ENCODE measurements at regions not wholly inside any gene's neighbourhood (a gene's known extent, or its start where the extent isn't known, plus 50 kb on each side); places are given as distances from the start of the nearest gene placed in this dataset.

DNA sequence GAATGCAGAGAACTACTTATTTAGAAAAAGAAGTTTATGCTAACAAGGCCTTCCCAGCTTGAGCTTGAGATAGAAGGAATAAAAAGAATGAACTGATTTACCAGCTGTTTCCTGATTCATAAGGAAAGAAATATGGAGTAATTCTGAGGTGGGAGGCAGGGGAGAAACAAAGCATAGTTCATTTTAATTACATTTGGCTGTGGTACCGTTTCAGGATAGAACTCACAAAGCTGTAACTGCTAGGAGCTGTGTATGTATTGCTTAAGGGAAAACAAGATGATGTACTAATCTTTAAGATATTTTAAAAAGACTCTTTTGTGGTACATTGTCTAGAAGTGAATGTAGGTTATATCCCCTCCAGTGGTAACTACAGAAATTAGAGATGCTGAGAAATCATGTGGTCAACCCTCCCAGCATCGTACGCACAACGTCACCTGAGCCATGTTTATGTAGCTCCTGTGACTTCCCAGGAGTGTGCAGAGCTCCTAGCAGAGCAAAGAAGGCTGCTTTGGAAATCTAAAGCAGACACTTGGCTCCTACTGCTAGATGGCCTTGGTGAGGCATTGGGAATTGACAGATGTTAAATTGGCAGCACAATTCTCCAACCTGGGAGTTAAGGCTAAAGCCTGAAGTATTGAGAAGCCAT, 208.3 kb upstream of the VLDLR start:
- FAIRE-seq (no peak), DNase-seq (ENCODE audit: extremely low read depth in 1 of 4, low spot score in 3 of 4) (no peak), ATAC-seq (no peak)
- Histone ChIP-seq H3K9me3 (replicated peaks; ENCODE audit: control insufficient read depth, insufficient read depth, low read depth, low read length) (no peaks in the 10 kb centered on the region), H3K4me1 (replicated peaks in 1 of 2; ENCODE audit: control insufficient read depth in 2 of 2, insufficient read depth in 2 of 2, low read length in 2 of 2) (no peaks in the 10 kb centered on the region), H3K79me2 (ENCODE audit: control insufficient read depth, insufficient read depth, low read length) (no peaks in the 10 kb centered on the region), H2AFZ (ENCODE audit: low read depth, low read length) (no peak overlapping the region), H4K20me1 (replicated peaks; ENCODE audit: control insufficient read depth, insufficient read depth, low read length) (no peaks in the 10 kb centered on the region), H3K27ac (ENCODE audit: extremely low read depth, low read depth, low read length) (no peak overlapping the region), H3K9me1 (ENCODE audit: control insufficient read depth, insufficient read depth, low read length) (no peaks in the 10 kb centered on the region), H3K4me2 (ENCODE audit: insufficient read depth, low read length) (no peak overlapping the region), H3K9ac (ENCODE audit: insufficient read depth in 1 of 2, low read depth in 2 of 2, low read length in 2 of 2) (no peak overlapping the region), H3K4me3 (no peak overlapping the region), H3K27me3 (ENCODE audit: control insufficient read depth in 2 of 2, insufficient read depth in 2 of 2, low read length in 2 of 2) (no peaks in the 10 kb centered on the region), H3K36me3 (ENCODE audit: control insufficient read depth, insufficient read depth, low read length) (no peaks in the 10 kb centered on the region)
- WGBS (ENCODE audit: insufficient coverage, low coverage, missing lambda C conversion rate): 2% methylated on average over 4 of the region's 4 CpGs
- intact Hi-C loops (cut with micrococcal nuclease): no loop called here
- in situ Hi-C loops (cut with MboI): no loop called here
- BruUV-seq (replicated peaks): no TSS peak
- ChIA-PET POLR2A (no interaction called here), CTCF (ENCODE audit: low intra/inter-chr PET ratio) (no interaction called here)
- TF ChIP-seq BCL6 (CRISPR knock-in tag; IDR thresholded peaks at IDR 0.05) (no peak), HLTF (IDR thresholded peaks at IDR 0.05) (no peak)
- TF ChIP-seq, protein P1, sequence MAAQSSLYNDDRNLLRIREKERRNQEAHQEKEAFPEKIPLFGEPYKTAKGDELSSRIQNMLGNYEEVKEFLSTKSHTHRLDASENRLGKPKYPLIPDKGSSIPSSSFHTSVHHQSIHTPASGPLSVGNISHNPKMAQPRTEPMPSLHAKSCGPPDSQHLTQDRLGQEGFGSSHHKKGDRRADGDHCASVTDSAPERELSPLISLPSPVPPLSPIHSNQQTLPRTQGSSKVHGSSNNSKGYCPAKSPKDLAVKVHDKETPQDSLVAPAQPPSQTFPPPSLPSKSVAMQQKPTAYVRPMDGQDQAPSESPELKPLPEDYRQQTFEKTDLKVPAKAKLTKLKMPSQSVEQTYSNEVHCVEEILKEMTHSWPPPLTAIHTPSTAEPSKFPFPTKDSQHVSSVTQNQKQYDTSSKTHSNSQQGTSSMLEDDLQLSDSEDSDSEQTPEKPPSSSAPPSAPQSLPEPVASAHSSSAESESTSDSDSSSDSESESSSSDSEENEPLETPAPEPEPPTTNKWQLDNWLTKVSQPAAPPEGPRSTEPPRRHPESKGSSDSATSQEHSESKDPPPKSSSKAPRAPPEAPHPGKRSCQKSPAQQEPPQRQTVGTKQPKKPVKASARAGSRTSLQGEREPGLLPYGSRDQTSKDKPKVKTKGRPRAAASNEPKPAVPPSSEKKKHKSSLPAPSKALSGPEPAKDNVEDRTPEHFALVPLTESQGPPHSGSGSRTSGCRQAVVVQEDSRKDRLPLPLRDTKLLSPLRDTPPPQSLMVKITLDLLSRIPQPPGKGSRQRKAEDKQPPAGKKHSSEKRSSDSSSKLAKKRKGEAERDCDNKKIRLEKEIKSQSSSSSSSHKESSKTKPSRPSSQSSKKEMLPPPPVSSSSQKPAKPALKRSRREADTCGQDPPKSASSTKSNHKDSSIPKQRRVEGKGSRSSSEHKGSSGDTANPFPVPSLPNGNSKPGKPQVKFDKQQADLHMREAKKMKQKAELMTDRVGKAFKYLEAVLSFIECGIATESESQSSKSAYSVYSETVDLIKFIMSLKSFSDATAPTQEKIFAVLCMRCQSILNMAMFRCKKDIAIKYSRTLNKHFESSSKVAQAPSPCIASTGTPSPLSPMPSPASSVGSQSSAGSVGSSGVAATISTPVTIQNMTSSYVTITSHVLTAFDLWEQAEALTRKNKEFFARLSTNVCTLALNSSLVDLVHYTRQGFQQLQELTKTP (IDR thresholded peaks at IDR 0.05; ENCODE audit: low read depth in 1 of 2, partially characterized antibody in 2 of 2): no peak
